HL-60/S4 (cell line): ENCODE measurements at regions not wholly inside any gene's neighbourhood (a gene's known extent, or its start where the extent isn't known, plus 50 kb on each side); places are given as distances from the start of the nearest gene placed in this dataset.

Experiments used
- in situ Hi-C: fragments of 300-500 bp; cut with MboI; formaldehyde crosslinking; loops from 2 replicates; pipeline ENCODE4 v1.14.3; 2022; ENCODE audit warnings: low sequenced_read_pairs

GRCh38 chr16:73234496-73234895 is 186.6 kb upstream of the ZFHX3 start:
- in situ Hi-C loops = no loop called here

- in situ Hi-C loops = no loop called here
These were observed 186.0 kb upstream of the ZFHX3 start for GRCh38 chr16:73233846-73234424.

GRCh38 chr16:73233329-73233765 is 185.4 kb upstream of the ZFHX3 start:
- in situ Hi-C loops = no loop called here

GRCh38 chr16:73232555-73233328 is 184.8 kb upstream of the ZFHX3 start:
- in situ Hi-C loops = no loop called here

GRCh38 chr16:73231944-73232554 is 184.1 kb upstream of the ZFHX3 start:
- in situ Hi-C loops = no loop called here

- in situ Hi-C loops = no loop called here
These were observed 183.5 kb upstream of the ZFHX3 start for GRCh38 chr16:73231379-73231778.

GRCh38 chr16:73230651-73231050 is 182.7 kb upstream of the ZFHX3 start:
- in situ Hi-C loops = no loop called here

- in situ Hi-C loops = no loop called here
These were observed 180.7 kb upstream of the ZFHX3 start for GRCh38 chr16:73228649-73229048.

- in situ Hi-C loops = no loop called here
These were observed 178.7 kb upstream of the ZFHX3 start for GRCh38 chr16:73226675-73227074.

GRCh38 chr16:73225983-73226382 is 178.1 kb upstream of the ZFHX3 start:
- in situ Hi-C loops = no loop called here

- in situ Hi-C loops = no loop called here
These were observed 172.9 kb upstream of the ZFHX3 start for GRCh38 chr16:73220836-73221235.

- in situ Hi-C loops = no loop called here
These were observed 171.2 kb upstream of the ZFHX3 start for GRCh38 chr16:73219176-73219575.

- in situ Hi-C loops = no loop called here
These were observed 169.7 kb upstream of the ZFHX3 start for GRCh38 chr16:73217654-73218053.

GRCh38 chr16:73216932-73217331 is 169.0 kb upstream of the ZFHX3 start:
- in situ Hi-C loops = no loop called here

GRCh38 chr16:73215678-73216377 is 167.9 kb upstream of the ZFHX3 start:
- in situ Hi-C loops = no loop called here

- in situ Hi-C loops = no loop called here
These were observed 167.1 kb upstream of the ZFHX3 start for GRCh38 chr16:73214825-73215677.

- in situ Hi-C loops = no loop called here
These were observed 166.0 kb upstream of the ZFHX3 start for GRCh38 chr16:73213732-73214455.

- in situ Hi-C loops = no loop called here
These were observed 164.5 kb upstream of the ZFHX3 start for GRCh38 chr16:73212431-73212830.

GRCh38 chr16:73210686-73211085 is 162.8 kb upstream of the ZFHX3 start:
- in situ Hi-C loops = no loop called here

GRCh38 chr16:73210084-73210483 is 162.2 kb upstream of the ZFHX3 start:
- in situ Hi-C loops = no loop called here
